Lower leg skin (tissue), 4 donors: ENCODE measurements at regions not wholly inside any gene's neighbourhood (a gene's known extent, or its start where the extent isn't known, plus 50 kb on each side); places are given as distances from the start of the nearest gene placed in this dataset.
"Not testable (repeated sequence)": the region's sequence is repeated elsewhere in the genome, so short reads cannot be mapped to it uniquely, and the experiment has no call there.

ENCODE experiments used
- DNase-seq, 2 donors: peaks; one replicate each; pipeline ENCODE4 v3.0.0-alpha.2; 2019; ENCODE audit warnings: low spot score in 2 of 2
- H3K4me3 ChIP-seq: fragments of 200-600 bp; sonication (generic); 2 replicates; pipeline ENCODE4 v1.5.1; 2017; ENCODE audit warnings: mild to moderate bottlenecking, low read depth; ENCODE audit not compliant: poor library complexity, severe bottlenecking
- CTCF ChIP-seq, 3 donors: fragments of 450-650 bp; IDR thresholded peaks; one replicate each; pipeline ENCODE4 v1.5.1; 2016; ENCODE audit warnings: antibody characterized with exemption in 3 of 3, mild to moderate bottlenecking in 3 of 3, moderate library complexity in 2 of 3
- POLR2A ChIP-seq, 2 donors: fragments of 450-650 bp; IDR thresholded peaks; one replicate each; pipeline ENCODE4 v1.6.1; 2016 to 2017; ENCODE audit warnings: antibody characterized with exemption in 2 of 2, mild to moderate bottlenecking in 1 of 2, moderate library complexity in 1 of 2
- WGBS, 2 donors: methylation state at CpG; one replicate each; pipeline ENCODE4 v1.1.5; 2018; 5-methylcytosine and 5-hydroxymethylcytosine counted together
- intact Hi-C: fragments of 100-400 bp; cut with DNase I; formaldehyde crosslinking; loops from one replicate; pipeline ENCODE4 v1.15.0; 2023; ENCODE audit warnings: low total_unique reads

- WGBS, 2 donors, result 60 to 63% methylated on average over 3 of the region's 3 CpGs
- H3K4me3 ChIP-seq, result no peak overlapping the region
- intact Hi-C loops, result no loop called here
- TF ChIP-seq POLR2A (IDR thresholded peaks at IDR 0.05), result no peak
- no peak for TF ChIP-seq CTCF (IDR thresholded peaks at IDR 0.05)
- DNase-seq, result no peak
Observed at GRCh38 chr4:66475596-66475995, 805.3 kb upstream of the EPHA5 start.

- intact Hi-C loops, result no loop called here
- TF ChIP-seq CTCF (IDR thresholded peaks at IDR 0.05), result no peak
- TF ChIP-seq POLR2A (IDR thresholded peaks at IDR 0.05), result no peak
- DNase-seq, result no peak
- WGBS, 2 donors, result 90 to 93% methylated on average over 4 of the region's 4 CpGs
- no peak overlapping the region for H3K4me3 ChIP-seq
Observed at GRCh38 chr4:66465111-66465510, 794.8 kb upstream of the EPHA5 start.

- peak in 1 of 2 donors; percentile 63 for DNase-seq
- WGBS, 2 donors, result 90 to 97% methylated on average over 7 of the region's 7 CpGs
- intact Hi-C loops, H3K4me3 ChIP-seq: not testable (repeated sequence)
Observed at GRCh38 chr4:66462890-66463289, 792.6 kb upstream of the EPHA5 start.

- intact Hi-C loops, result no loop called here
- TF ChIP-seq POLR2A (IDR thresholded peaks at IDR 0.05), result no peak
- no peak for TF ChIP-seq CTCF (IDR thresholded peaks at IDR 0.05)
- no peak overlapping the region for H3K4me3 ChIP-seq
- no peak for DNase-seq
Observed at GRCh38 chr4:66451741-66452140, 781.5 kb upstream of the EPHA5 start.

- no peak overlapping the region for H3K4me3 ChIP-seq
- TF ChIP-seq POLR2A (IDR thresholded peaks at IDR 0.05) (no peak), CTCF (IDR thresholded peaks at IDR 0.05) (no peak)
- WGBS, 2 donors, result 87 to 88% methylated on average over 3 of the region's 3 CpGs
- intact Hi-C loops, result no loop called here
- DNase-seq, result no peak
Observed at GRCh38 chr4:66443008-66443407, 772.7 kb upstream of the EPHA5 start.

- TF ChIP-seq POLR2A (IDR thresholded peaks at IDR 0.05) (no peak), CTCF (IDR thresholded peaks at IDR 0.05) (no peak)
- no peak overlapping the region for H3K4me3 ChIP-seq
- intact Hi-C loops, result no loop called here
- no peak for DNase-seq
Observed at GRCh38 chr4:66439508-66439907, 769.2 kb upstream of the EPHA5 start.
